ENCODE measurements at regions not wholly inside any gene's neighbourhood (a gene's known extent, or its start where the extent isn't known, plus 50 kb on each side); places are given as distances from the start of the nearest gene placed in this dataset.
A peak's percentile ranks its signal among the peaks of the same experiment; 100 is the strongest.

DNA sequence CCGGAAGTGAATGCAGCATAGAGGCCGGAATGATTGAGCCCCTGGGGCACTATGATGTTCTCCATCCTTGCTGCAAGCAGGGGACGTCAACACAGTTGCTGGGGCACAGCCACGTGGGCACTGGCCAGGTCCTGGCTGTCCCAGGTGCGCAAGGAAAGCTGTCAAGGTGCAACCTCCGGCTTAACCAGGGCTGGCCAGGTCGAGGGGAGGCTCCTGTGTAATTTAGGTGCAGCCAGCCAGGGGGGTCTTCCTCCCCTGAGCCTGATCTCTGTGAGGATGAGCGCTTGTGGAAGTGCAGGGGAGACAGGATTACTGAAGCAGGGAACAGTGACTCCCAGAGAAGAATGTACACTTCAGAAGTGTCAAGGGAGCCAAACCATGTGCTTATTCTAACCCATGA is 852.8 kb upstream of the TMEM132C start:
- H3K36me3 ChIP-seq (ENCODE audit: insufficient read depth, low read length) = no peaks in the 10 kb centered on the region
- H3K27ac ChIP-seq (ENCODE audit: low read length) = peak overlapping the region; percentile 91
- H3K79me2 ChIP-seq (replicated peaks; ENCODE audit: insufficient read depth, low read length) = no peaks in the 10 kb centered on the region
- no peaks in the 10 kb centered on the region for H3K9me2 ChIP-seq (ENCODE audit: insufficient read depth, low read length)
- no peak overlapping the region for H3K4me3 ChIP-seq (ENCODE audit: low read length)
- no peaks in the 10 kb centered on the region for H3K27me3 ChIP-seq (ENCODE audit: insufficient read depth, low read depth, low read length)
- H3K9me3 ChIP-seq (ENCODE audit: low read length) = no peaks in the 10 kb centered on the region
- H2AFZ ChIP-seq (ENCODE audit: low read depth, low read length) = no peak overlapping the region
- TF ChIP-seq POLR2AphosphoS5 (IDR thresholded peaks at IDR 0.05) (no peak), TAF1 (IDR thresholded peaks at IDR 0.05; ENCODE audit: low read depth) (no peak), EP300 (conservative IDR thresholded peaks at IDR 0.05; ENCODE audit: poor library complexity, severe bottlenecking) (no peak), SMC3 (conservative IDR thresholded peaks at IDR 0.05; ENCODE audit: poor library complexity) (no peak), EZH2 (IDR thresholded peaks at IDR 0.05; ENCODE audit: borderline replicate concordance, insufficient read depth, low read length, poor library complexity, severe bottlenecking) (no peak), RAD21 (conservative IDR thresholded peaks at IDR 0.05) (no peak), MXI1 (conservative IDR thresholded peaks at IDR 0.05; ENCODE audit: poor library complexity, severe bottlenecking) (no peak)
- TF ChIP-seq, protein P1, sequence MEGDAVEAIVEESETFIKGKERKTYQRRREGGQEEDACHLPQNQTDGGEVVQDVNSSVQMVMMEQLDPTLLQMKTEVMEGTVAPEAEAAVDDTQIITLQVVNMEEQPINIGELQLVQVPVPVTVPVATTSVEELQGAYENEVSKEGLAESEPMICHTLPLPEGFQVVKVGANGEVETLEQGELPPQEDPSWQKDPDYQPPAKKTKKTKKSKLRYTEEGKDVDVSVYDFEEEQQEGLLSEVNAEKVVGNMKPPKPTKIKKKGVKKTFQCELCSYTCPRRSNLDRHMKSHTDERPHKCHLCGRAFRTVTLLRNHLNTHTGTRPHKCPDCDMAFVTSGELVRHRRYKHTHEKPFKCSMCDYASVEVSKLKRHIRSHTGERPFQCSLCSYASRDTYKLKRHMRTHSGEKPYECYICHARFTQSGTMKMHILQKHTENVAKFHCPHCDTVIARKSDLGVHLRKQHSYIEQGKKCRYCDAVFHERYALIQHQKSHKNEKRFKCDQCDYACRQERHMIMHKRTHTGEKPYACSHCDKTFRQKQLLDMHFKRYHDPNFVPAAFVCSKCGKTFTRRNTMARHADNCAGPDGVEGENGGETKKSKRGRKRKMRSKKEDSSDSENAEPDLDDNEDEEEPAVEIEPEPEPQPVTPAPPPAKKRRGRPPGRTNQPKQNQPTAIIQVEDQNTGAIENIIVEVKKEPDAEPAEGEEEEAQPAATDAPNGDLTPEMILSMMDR (IDR thresholded peaks at IDR 0.05; ENCODE audit: poor library complexity, severe bottlenecking) = no peak
- TF ChIP-seq, protein P2, sequence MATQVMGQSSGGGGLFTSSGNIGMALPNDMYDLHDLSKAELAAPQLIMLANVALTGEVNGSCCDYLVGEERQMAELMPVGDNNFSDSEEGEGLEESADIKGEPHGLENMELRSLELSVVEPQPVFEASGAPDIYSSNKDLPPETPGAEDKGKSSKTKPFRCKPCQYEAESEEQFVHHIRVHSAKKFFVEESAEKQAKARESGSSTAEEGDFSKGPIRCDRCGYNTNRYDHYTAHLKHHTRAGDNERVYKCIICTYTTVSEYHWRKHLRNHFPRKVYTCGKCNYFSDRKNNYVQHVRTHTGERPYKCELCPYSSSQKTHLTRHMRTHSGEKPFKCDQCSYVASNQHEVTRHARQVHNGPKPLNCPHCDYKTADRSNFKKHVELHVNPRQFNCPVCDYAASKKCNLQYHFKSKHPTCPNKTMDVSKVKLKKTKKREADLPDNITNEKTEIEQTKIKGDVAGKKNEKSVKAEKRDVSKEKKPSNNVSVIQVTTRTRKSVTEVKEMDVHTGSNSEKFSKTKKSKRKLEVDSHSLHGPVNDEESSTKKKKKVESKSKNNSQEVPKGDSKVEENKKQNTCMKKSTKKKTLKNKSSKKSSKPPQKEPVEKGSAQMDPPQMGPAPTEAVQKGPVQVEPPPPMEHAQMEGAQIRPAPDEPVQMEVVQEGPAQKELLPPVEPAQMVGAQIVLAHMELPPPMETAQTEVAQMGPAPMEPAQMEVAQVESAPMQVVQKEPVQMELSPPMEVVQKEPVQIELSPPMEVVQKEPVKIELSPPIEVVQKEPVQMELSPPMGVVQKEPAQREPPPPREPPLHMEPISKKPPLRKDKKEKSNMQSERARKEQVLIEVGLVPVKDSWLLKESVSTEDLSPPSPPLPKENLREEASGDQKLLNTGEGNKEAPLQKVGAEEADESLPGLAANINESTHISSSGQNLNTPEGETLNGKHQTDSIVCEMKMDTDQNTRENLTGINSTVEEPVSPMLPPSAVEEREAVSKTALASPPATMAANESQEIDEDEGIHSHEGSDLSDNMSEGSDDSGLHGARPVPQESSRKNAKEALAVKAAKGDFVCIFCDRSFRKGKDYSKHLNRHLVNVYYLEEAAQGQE (IDR thresholded peaks at IDR 0.05; ENCODE audit: borderline replicate concordance) = no peak
- no peak overlapping the region for H3K4me2 ChIP-seq (ENCODE audit: low read length)
- H4K20me1 ChIP-seq (ENCODE audit: insufficient read depth) = no peaks in the 10 kb centered on the region
- no peak overlapping the region for H3K9ac ChIP-seq (ENCODE audit: low read length)
- H3F3A ChIP-seq (ENCODE audit: insufficient read depth, low read length, poor library complexity, severe bottlenecking) = peaks cover 3% of the 10 kb centered on the region

DNA sequence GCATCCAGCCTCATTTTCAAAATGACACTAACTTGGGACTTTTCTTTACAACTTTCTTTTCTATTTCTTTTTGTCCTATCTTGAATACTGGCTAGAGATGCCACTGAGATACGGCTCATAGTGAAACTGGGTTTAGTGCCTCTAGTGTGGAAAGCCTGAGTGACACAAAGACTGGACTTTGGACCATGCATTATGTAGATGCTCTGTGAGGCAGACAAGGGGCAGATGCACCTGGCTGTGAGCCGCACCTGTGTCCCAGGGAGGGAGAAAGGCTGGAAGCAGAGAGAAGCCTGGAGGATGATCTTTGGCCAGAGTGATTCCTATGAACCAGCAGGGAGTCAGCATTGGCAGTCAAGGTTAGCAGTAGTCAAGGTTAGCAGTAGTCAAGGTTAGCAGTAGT is 852.3 kb upstream of the TMEM132C start:
- H3K36me3 ChIP-seq (ENCODE audit: insufficient read depth, low read length) = no peaks in the 10 kb centered on the region
- H3K9ac ChIP-seq (ENCODE audit: low read length) = no peak overlapping the region
- H3K79me2 ChIP-seq (replicated peaks; ENCODE audit: insufficient read depth, low read length) = no peaks in the 10 kb centered on the region
- H3K4me3 ChIP-seq (ENCODE audit: low read length) = no peak overlapping the region
- H3K4me2 ChIP-seq (ENCODE audit: low read length) = no peak overlapping the region
- no peaks in the 10 kb centered on the region for H3K9me2 ChIP-seq (ENCODE audit: insufficient read depth, low read length)
- TF ChIP-seq EP300 (conservative IDR thresholded peaks at IDR 0.05; ENCODE audit: poor library complexity, severe bottlenecking) (no peak), POLR2AphosphoS5 (IDR thresholded peaks at IDR 0.05) (no peak), RAD21 (conservative IDR thresholded peaks at IDR 0.05) (no peak), SMC3 (conservative IDR thresholded peaks at IDR 0.05; ENCODE audit: poor library complexity) (no peak), EZH2 (IDR thresholded peaks at IDR 0.05; ENCODE audit: borderline replicate concordance, insufficient read depth, low read length, poor library complexity, severe bottlenecking) (no peak), MXI1 (conservative IDR thresholded peaks at IDR 0.05; ENCODE audit: poor library complexity, severe bottlenecking) (no peak), TAF1 (IDR thresholded peaks at IDR 0.05; ENCODE audit: low read depth) (no peak)
- TF ChIP-seq, protein P2 (IDR thresholded peaks at IDR 0.05; ENCODE audit: borderline replicate concordance) = no peak
- TF ChIP-seq, protein P1 (IDR thresholded peaks at IDR 0.05; ENCODE audit: poor library complexity, severe bottlenecking) = no peak
- H3K27me3 ChIP-seq (ENCODE audit: insufficient read depth, low read depth, low read length) = no peaks in the 10 kb centered on the region
- no peaks in the 10 kb centered on the region for H4K20me1 ChIP-seq (ENCODE audit: insufficient read depth)
- H3K9me3 ChIP-seq (ENCODE audit: low read length) = no peaks in the 10 kb centered on the region
- no peak overlapping the region for H2AFZ ChIP-seq (ENCODE audit: low read depth, low read length)
- H3F3A ChIP-seq (ENCODE audit: insufficient read depth, low read length, poor library complexity, severe bottlenecking) = peaks cover 3% of the 10 kb centered on the region
- peak overlapping the region; percentile 91 for H3K27ac ChIP-seq (ENCODE audit: low read length)
